ENCODE measurements at regions not wholly inside any gene's neighbourhood (a gene's known extent, or its start where the extent isn't known, plus 50 kb on each side); places are given as distances from the start of the nearest gene placed in this dataset.

DNA sequence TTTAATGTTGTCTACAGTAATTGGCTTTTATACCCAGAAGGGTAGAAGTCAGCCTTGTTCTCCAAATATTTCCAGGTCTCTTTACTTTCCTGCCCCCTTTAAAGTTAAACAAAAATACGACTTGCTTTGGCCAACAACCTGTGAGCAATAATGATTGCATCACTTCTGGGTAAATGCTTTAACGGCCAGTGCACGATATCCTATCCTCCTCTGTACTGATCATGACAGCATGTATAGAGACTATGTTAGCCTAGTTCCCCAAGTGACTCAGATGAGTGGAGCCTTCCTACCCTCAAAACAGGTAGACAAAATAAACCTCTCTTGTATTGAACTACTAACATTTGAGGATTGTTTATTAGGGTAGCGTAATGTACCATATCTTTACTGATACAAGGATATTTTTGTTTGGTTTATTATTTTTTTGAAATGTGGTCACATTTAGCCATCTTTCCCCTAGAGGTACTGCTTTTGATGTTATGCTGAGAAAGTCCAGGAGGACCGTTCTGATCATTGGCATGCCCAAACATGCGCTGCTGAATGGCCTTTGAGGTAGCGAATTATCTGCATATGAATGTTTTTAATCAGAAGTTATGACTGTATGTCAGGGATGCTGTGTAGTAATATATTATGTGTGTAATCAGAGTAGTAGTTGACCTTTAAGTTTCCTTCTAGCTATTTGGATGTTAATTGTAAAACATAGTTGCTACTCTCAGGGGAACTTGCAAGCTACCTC is 262.6 kb upstream of the DCC start:
- H3F3A ChIP-seq (replicated peaks; ENCODE audit: insufficient read depth) = no peaks in the 10 kb centered on the region
- no peak for DNase-seq
- H3K4me1 ChIP-seq (ENCODE audit: control insufficient read depth in 1 of 2, insufficient read depth in 2 of 2, low read depth in 1 of 2, low read length in 1 of 2) = no peaks in the 10 kb centered on the region
- no peak overlapping the region for H3K4me2 ChIP-seq
- H3K36me3 ChIP-seq (replicated peaks in 1 of 2; ENCODE audit: control insufficient read depth in 1 of 2, insufficient read depth in 2 of 2, low read length in 1 of 2) = no peaks in the 10 kb centered on the region
- no peak overlapping the region for H3K4me3 ChIP-seq (ENCODE audit: low read depth in 2 of 2, low read length in 1 of 2)
- POLR2A ChIA-PET = no interaction called here
- WGBS (ENCODE audit: low lambda C conversion rate) = 53% methylated on average over 7 of the region's 7 CpGs
- CTCF ChIA-PET = no interaction called here
- H3K9me3 ChIP-seq = peaks cover 3% of the 10 kb centered on the region; the same call in 1 of the 2 replicates
- no peaks in the 10 kb centered on the region for H4K20me1 ChIP-seq (ENCODE audit: insufficient read depth)
- H3K27me3 ChIP-seq (ENCODE audit: insufficient read depth) = no peaks in the 10 kb centered on the region
- H3K9ac ChIP-seq = no peak overlapping the region
- no peak overlapping the region for H2AFZ ChIP-seq (ENCODE audit: low read depth)
- TF ChIP-seq FOXJ3 (CRISPR knock-in tag; IDR thresholded peaks at IDR 0.05) (no peak), JUND (IDR thresholded peaks at IDR 0.05) (no peak), EZH2phosphoT487 (IDR thresholded peaks at IDR 0.05; ENCODE audit: borderline replicate concordance, low read depth) (no peak), FOXM1 (IDR thresholded peaks at IDR 0.05; ENCODE audit: low read depth) (no peak), MEF2A (IDR thresholded peaks at IDR 0.05; ENCODE audit: borderline replicate concordance, low read depth) (no peak), RXRA (IDR thresholded peaks at IDR 0.05; ENCODE audit: borderline replicate concordance, low read depth) (no peak)
- TF ChIP-seq, protein P1, sequence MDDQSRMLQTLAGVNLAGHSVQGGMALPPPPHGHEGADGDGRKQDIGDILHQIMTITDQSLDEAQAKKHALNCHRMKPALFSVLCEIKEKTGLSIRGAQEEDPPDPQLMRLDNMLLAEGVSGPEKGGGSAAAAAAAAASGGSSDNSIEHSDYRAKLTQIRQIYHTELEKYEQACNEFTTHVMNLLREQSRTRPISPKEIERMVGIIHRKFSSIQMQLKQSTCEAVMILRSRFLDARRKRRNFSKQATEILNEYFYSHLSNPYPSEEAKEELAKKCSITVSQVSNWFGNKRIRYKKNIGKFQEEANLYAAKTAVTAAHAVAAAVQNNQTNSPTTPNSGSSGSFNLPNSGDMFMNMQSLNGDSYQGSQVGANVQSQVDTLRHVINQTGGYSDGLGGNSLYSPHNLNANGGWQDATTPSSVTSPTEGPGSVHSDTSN (IDR thresholded peaks at IDR 0.05) = no peak
- no peaks in the 10 kb centered on the region for H3K79me2 ChIP-seq (ENCODE audit: insufficient read depth)
- H3K27ac ChIP-seq (ENCODE audit: low read depth in 2 of 2, low read length in 1 of 2) = no peak overlapping the region
- peaks cover 8% of the 10 kb centered on the region; the same call in 1 of the 2 replicates for H3K9me2 ChIP-seq

DNA sequence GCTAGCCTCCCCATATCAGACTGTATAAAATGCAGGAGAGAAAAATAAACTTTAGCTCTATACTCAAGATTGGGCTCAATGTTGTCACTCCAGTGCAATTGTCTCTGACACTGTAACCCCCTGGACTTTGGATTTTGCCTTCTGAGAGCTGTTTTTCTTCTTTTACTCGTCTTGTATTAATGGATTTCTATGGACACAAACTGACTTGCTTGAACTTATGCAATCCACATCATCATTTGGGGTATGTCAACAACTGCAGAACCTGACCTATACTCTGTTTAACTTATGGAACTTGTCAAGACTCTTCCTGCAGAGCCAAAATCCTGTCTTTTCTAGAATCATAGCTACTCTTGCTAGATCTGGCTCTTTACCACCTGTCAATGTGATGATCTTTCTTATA is 257.8 kb upstream of the DCC start:
- TF ChIP-seq TCF12 (IDR thresholded peaks at IDR 0.05) (no peak), GABPA (IDR thresholded peaks at IDR 0.05; ENCODE audit: low read depth) (no peak), RCOR1 (IDR thresholded peaks at IDR 0.05; ENCODE audit: low read length) (no peak), RFX5 (IDR thresholded peaks at IDR 0.05; ENCODE audit: low read length) (no peak), ELF1 (IDR thresholded peaks at IDR 0.05) (no peak), TAF1 (IDR thresholded peaks at IDR 0.05; ENCODE audit: borderline replicate concordance, low read depth, low read length) (no peak), NFIC (IDR thresholded peaks at IDR 0.05; ENCODE audit: borderline replicate concordance) (no peak), FOXM1 (IDR thresholded peaks at IDR 0.05; ENCODE audit: low read depth) (no peak), MEF2A (IDR thresholded peaks at IDR 0.05; ENCODE audit: borderline replicate concordance, low read depth) (no peak), YY1 (IDR thresholded peaks at IDR 0.05; ENCODE audit: low read depth) (no peak)
- TF ChIP-seq, protein P2, sequence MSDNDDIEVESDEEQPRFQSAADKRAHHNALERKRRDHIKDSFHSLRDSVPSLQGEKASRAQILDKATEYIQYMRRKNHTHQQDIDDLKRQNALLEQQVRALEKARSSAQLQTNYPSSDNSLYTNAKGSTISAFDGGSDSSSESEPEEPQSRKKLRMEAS (IDR thresholded peaks at IDR 0.05; ENCODE audit: low read depth) = no peak
- TF ChIP-seq, protein P3, sequence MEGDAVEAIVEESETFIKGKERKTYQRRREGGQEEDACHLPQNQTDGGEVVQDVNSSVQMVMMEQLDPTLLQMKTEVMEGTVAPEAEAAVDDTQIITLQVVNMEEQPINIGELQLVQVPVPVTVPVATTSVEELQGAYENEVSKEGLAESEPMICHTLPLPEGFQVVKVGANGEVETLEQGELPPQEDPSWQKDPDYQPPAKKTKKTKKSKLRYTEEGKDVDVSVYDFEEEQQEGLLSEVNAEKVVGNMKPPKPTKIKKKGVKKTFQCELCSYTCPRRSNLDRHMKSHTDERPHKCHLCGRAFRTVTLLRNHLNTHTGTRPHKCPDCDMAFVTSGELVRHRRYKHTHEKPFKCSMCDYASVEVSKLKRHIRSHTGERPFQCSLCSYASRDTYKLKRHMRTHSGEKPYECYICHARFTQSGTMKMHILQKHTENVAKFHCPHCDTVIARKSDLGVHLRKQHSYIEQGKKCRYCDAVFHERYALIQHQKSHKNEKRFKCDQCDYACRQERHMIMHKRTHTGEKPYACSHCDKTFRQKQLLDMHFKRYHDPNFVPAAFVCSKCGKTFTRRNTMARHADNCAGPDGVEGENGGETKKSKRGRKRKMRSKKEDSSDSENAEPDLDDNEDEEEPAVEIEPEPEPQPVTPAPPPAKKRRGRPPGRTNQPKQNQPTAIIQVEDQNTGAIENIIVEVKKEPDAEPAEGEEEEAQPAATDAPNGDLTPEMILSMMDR (IDR thresholded peaks at IDR 0.05) = no peak
- TF ChIP-seq, protein P4, sequence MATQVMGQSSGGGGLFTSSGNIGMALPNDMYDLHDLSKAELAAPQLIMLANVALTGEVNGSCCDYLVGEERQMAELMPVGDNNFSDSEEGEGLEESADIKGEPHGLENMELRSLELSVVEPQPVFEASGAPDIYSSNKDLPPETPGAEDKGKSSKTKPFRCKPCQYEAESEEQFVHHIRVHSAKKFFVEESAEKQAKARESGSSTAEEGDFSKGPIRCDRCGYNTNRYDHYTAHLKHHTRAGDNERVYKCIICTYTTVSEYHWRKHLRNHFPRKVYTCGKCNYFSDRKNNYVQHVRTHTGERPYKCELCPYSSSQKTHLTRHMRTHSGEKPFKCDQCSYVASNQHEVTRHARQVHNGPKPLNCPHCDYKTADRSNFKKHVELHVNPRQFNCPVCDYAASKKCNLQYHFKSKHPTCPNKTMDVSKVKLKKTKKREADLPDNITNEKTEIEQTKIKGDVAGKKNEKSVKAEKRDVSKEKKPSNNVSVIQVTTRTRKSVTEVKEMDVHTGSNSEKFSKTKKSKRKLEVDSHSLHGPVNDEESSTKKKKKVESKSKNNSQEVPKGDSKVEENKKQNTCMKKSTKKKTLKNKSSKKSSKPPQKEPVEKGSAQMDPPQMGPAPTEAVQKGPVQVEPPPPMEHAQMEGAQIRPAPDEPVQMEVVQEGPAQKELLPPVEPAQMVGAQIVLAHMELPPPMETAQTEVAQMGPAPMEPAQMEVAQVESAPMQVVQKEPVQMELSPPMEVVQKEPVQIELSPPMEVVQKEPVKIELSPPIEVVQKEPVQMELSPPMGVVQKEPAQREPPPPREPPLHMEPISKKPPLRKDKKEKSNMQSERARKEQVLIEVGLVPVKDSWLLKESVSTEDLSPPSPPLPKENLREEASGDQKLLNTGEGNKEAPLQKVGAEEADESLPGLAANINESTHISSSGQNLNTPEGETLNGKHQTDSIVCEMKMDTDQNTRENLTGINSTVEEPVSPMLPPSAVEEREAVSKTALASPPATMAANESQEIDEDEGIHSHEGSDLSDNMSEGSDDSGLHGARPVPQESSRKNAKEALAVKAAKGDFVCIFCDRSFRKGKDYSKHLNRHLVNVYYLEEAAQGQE (IDR thresholded peaks at IDR 0.05; ENCODE audit: low read depth, low read length) = no peak
- TF ChIP-seq, protein P5, sequence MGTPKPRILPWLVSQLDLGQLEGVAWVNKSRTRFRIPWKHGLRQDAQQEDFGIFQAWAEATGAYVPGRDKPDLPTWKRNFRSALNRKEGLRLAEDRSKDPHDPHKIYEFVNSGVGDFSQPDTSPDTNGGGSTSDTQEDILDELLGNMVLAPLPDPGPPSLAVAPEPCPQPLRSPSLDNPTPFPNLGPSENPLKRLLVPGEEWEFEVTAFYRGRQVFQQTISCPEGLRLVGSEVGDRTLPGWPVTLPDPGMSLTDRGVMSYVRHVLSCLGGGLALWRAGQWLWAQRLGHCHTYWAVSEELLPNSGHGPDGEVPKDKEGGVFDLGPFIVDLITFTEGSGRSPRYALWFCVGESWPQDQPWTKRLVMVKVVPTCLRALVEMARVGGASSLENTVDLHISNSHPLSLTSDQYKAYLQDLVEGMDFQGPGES (IDR thresholded peaks at IDR 0.05; ENCODE audit: low read depth, low read length) = no peak
- TF ChIP-seq, protein P6, sequence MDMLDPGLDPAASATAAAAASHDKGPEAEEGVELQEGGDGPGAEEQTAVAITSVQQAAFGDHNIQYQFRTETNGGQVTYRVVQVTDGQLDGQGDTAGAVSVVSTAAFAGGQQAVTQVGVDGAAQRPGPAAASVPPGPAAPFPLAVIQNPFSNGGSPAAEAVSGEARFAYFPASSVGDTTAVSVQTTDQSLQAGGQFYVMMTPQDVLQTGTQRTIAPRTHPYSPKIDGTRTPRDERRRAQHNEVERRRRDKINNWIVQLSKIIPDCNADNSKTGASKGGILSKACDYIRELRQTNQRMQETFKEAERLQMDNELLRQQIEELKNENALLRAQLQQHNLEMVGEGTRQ (IDR thresholded peaks at IDR 0.05; ENCODE audit: borderline replicate concordance, low read depth, low read length) = no peak
- ChIA-PET CTCF (no interaction called here), POLR2A (no interaction called here)
- Histone ChIP-seq H3K79me2 (ENCODE audit: insufficient read depth) (no peaks in the 10 kb centered on the region), H3K4me2 (no peak overlapping the region), H3K4me1 (ENCODE audit: control insufficient read depth in 1 of 2, insufficient read depth in 2 of 2, low read depth in 1 of 2, low read length in 1 of 2) (no peaks in the 10 kb centered on the region), H2AFZ (ENCODE audit: low read depth) (no peak overlapping the region), H3K36me3 (replicated peaks in 1 of 2; ENCODE audit: control insufficient read depth in 1 of 2, insufficient read depth in 2 of 2, low read length in 1 of 2) (no peaks in the 10 kb centered on the region), H3K9me3 (peaks cover 3% of the 10 kb centered on the region; the same call in 1 of the 2 replicates), H3K27ac (ENCODE audit: low read depth in 2 of 2, low read length in 1 of 2) (no peak overlapping the region), H3K9me2 (peaks cover 8% of the 10 kb centered on the region; the same call in 1 of the 2 replicates), H3K9ac (no peak overlapping the region), H3K4me3 (ENCODE audit: low read depth in 2 of 2, low read length in 1 of 2) (no peak overlapping the region), H3F3A (replicated peaks; ENCODE audit: insufficient read depth) (no peaks in the 10 kb centered on the region), H3K27me3 (ENCODE audit: insufficient read depth) (no peaks in the 10 kb centered on the region), H4K20me1 (ENCODE audit: insufficient read depth) (no peaks in the 10 kb centered on the region)
- WGBS (ENCODE audit: low lambda C conversion rate) = 0% methylated on average over 1 of the region's 1 CpG
- DNase-seq = no peak

All from SK-N-SH (cell line).